ENCODE measurements at regions not wholly inside any gene's neighbourhood (a gene's known extent, or its start where the extent isn't known, plus 50 kb on each side); places are given as distances from the start of the nearest gene placed in this dataset.

DNA sequence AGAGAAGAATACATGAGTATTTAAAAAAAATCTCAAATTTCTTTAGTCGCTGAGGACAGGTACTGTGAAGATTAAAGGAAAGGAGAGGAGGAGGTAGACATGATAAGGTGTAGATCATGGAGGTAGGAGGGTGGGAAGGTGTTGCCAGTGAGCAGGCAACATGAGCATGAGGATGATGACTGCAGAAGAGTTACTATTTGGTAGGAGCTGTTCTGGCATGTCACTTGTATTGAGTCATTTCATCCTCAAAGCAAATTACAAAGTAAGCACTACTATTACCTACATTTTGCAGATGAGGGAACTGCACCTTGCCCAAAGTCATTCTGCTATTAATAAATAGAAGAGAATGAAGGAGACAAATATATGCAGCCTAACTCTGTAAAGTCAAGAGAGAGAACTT is 435.8 kb upstream of the KLF12 start:
- Histone ChIP-seq H3K27ac (ENCODE audit: low read length) (no peak overlapping the region), H3K4me3 (ENCODE audit: low read depth in 2 of 2, low read length in 2 of 2) (no peak overlapping the region), H3K36me3 (ENCODE audit: control insufficient read depth, insufficient read depth, low read length) (no peaks in the 10 kb centered on the region), H3K4me1 (ENCODE audit: control insufficient read depth, insufficient read depth, low read length) (no peaks in the 10 kb centered on the region), H3K9me3 (ENCODE audit: control insufficient read depth, insufficient read depth, low read depth, low read length) (no peaks in the 10 kb centered on the region), H3K27me3 (ENCODE audit: control insufficient read depth, insufficient read depth, low read length) (no peaks in the 10 kb centered on the region)
- no peak for DNase-seq (ENCODE audit: low read depth, low spot score)
- BruUV-seq (replicated peaks), result no TSS peak
- TF ChIP-seq TCF7L2 (IDR thresholded peaks at IDR 0.05; ENCODE audit: low read depth, low read length), result no peak
- TF ChIP-seq, protein P1, sequence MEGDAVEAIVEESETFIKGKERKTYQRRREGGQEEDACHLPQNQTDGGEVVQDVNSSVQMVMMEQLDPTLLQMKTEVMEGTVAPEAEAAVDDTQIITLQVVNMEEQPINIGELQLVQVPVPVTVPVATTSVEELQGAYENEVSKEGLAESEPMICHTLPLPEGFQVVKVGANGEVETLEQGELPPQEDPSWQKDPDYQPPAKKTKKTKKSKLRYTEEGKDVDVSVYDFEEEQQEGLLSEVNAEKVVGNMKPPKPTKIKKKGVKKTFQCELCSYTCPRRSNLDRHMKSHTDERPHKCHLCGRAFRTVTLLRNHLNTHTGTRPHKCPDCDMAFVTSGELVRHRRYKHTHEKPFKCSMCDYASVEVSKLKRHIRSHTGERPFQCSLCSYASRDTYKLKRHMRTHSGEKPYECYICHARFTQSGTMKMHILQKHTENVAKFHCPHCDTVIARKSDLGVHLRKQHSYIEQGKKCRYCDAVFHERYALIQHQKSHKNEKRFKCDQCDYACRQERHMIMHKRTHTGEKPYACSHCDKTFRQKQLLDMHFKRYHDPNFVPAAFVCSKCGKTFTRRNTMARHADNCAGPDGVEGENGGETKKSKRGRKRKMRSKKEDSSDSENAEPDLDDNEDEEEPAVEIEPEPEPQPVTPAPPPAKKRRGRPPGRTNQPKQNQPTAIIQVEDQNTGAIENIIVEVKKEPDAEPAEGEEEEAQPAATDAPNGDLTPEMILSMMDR (IDR thresholded peaks at IDR 0.05), result no peak
- no peak for TF ChIP-seq SIN3A (IDR thresholded peaks at IDR 0.05; ENCODE audit: borderline replicate concordance, insufficient read depth, low read depth, low read length)
- TF ChIP-seq REST (IDR thresholded peaks at IDR 0.05; ENCODE audit: insufficient read depth in 1 of 2, low read depth in 2 of 2, low read length in 1 of 2), result no peak
- no peak for TF ChIP-seq POLR2AphosphoS5 (IDR thresholded peaks at IDR 0.05; ENCODE audit: low read depth, low read length)
- intact Hi-C loops (cut with micrococcal nuclease; ENCODE audit: unreplicated experiment) (no loop called here), in situ Hi-C loops (cut with HindIII; ENCODE audit: low pct_unique_long_range_greater_than_20kb, low sequenced_read_pairs) (no loop called here)
- POLR2A ChIA-PET, result no interaction called here
- no peak for ATAC-seq
- CTCF ChIA-PET, result no interaction called here

- Histone ChIP-seq H3K27me3 (ENCODE audit: control insufficient read depth, insufficient read depth, low read length) (no peaks in the 10 kb centered on the region), H3K9me3 (ENCODE audit: control insufficient read depth, insufficient read depth, low read depth, low read length) (no peaks in the 10 kb centered on the region), H3K4me1 (ENCODE audit: control insufficient read depth, insufficient read depth, low read length) (no peaks in the 10 kb centered on the region), H3K4me3 (ENCODE audit: low read depth in 2 of 2, low read length in 2 of 2) (no peak overlapping the region), H3K36me3 (ENCODE audit: control insufficient read depth, insufficient read depth, low read length) (no peaks in the 10 kb centered on the region), H3K27ac (ENCODE audit: low read length) (no peak overlapping the region)
- in situ Hi-C loops (cut with HindIII; ENCODE audit: low pct_unique_long_range_greater_than_20kb, low sequenced_read_pairs) (no loop called here), intact Hi-C loops (cut with micrococcal nuclease; ENCODE audit: unreplicated experiment) (no loop called here)
- ChIA-PET CTCF (no interaction called here), POLR2A (no interaction called here)
- TF ChIP-seq, protein P1 (IDR thresholded peaks at IDR 0.05), result no peak
- TF ChIP-seq REST (IDR thresholded peaks at IDR 0.05; ENCODE audit: insufficient read depth in 1 of 2, low read depth in 2 of 2, low read length in 1 of 2) (no peak), SIN3A (IDR thresholded peaks at IDR 0.05; ENCODE audit: borderline replicate concordance, insufficient read depth, low read depth, low read length) (no peak), TCF7L2 (IDR thresholded peaks at IDR 0.05; ENCODE audit: low read depth, low read length) (no peak), POLR2AphosphoS5 (IDR thresholded peaks at IDR 0.05; ENCODE audit: low read depth, low read length) (no peak)
- no peak for ATAC-seq
- BruUV-seq (replicated peaks), result no TSS peak
- no peak for DNase-seq (ENCODE audit: low read depth, low spot score)
These were observed 435.0 kb upstream of the KLF12 start for GRCh38 chr13:74569251-74569650.

All from Panc1 (cell line).